B cell (primary cell): ENCODE measurements at regions not wholly inside any gene's neighbourhood (a gene's known extent, or its start where the extent isn't known, plus 50 kb on each side); places are given as distances from the start of the nearest gene placed in this dataset.

Source experiments
- ATAC-seq: fragments of 200-7000 bp; cut with Tn5 transposase; one replicate; pipeline ENCODE4 v1.10.0; 2021; ENCODE audit warnings: low read depth, mild to moderate bottlenecking, moderate number of reproducible peaks, moderate library complexity
- CTCF ChIA-PET: fragments of 350-600 bp; sonication (Branson Sonifier 250); formaldehyde crosslinking; loops from one replicate; lab custom pipeline; 2021; ENCODE audit warnings: antibody characterized with exemption, inconsistent platforms; lab: Charles Lee
- POLR2A ChIA-PET: fragments of 350-600 bp; sonication (Branson Sonifier 250); formaldehyde crosslinking; loops from one replicate; lab custom pipeline; 2021; ENCODE audit warnings: antibody characterized with exemption; lab: Charles Lee
- DNase-seq: peaks from one replicate; pipeline ENCODE4 v3.0.0; 2013
- H2AFZ ChIP-seq: 2 replicates; pipeline ENCODE4 v1.6.1; 2012; ENCODE audit warnings: mild to moderate bottlenecking, low read depth, low read length; ENCODE audit not compliant: insufficient read depth, poor library complexity, severe bottlenecking
- H3K27ac ChIP-seq, 2 donors: 1 replicate in 1 of 2; 2 replicates in 1 of 2; pipeline ENCODE4 v1.5.1; 2012 to 2013; ENCODE audit warnings: low read length in 2 of 2, mild to moderate bottlenecking in 2 of 2, moderate library complexity in 1 of 2
- H3K27me3 ChIP-seq, 4 experiments: fragments of 200-600 bp in 1 of 4; sonication (generic) in 1 of 4; replicated peaks in 1 of 4; 1 replicate in 2 of 4; 2 replicates in 2 of 4; pipeline versions ENCODE4 v1.6.1 to v1.7.0; 2013 to 2016; ENCODE audit warnings: low read length in 3 of 4, mild to moderate bottlenecking in 2 of 4, mixed read lengths in 1 of 4, moderate library complexity in 1 of 4; ENCODE audit not compliant: insufficient read depth in 4 of 4, control insufficient read depth in 3 of 4; ENCODE audit errors: control extremely low read depth in 1 of 4
- H3K36me3 ChIP-seq, 2 experiments: replicated peaks in 1 of 2; 1 replicate in 1 of 2; 2 replicates in 1 of 2; pipeline versions ENCODE4 v1.6.1 to v1.7.1; 2013; ENCODE audit warnings: low read length in 1 of 2; ENCODE audit not compliant: insufficient read depth in 2 of 2, control insufficient read depth in 1 of 2; ENCODE audit errors: control extremely low read depth in 1 of 2, extremely low read depth in 1 of 2
- H3K4me1 ChIP-seq, 2 donors: fragments of 200-600 bp in 1 of 2; sonication (generic) in 1 of 2; 1 replicate in 1 of 2; 2 replicates in 1 of 2; pipeline versions ENCODE4 v1.5.1 to v1.6.1; 2013 to 2017; ENCODE audit warnings: low read length in 2 of 2; ENCODE audit not compliant: control insufficient read depth in 2 of 2, insufficient read depth in 2 of 2
- H3K4me2 ChIP-seq: replicated peaks from 2 replicates; pipeline ENCODE3; 2012; ENCODE audit warnings: mild to moderate bottlenecking, low read depth, low read length; ENCODE audit not compliant: poor library complexity, severe bottlenecking
- H3K4me3 ChIP-seq, 5 experiments: fragments of 200-600 bp in 1 of 5; sonication (generic) in 1 of 5; 1 replicate in 3 of 5; 2 replicates in 2 of 5; pipeline versions ENCODE4 v1.5.1 to v1.7.0; 2011 to 2016; ENCODE audit warnings: low read length in 4 of 5, mild to moderate bottlenecking in 4 of 5, low read depth in 2 of 5, control low read depth in 1 of 5, moderate library complexity in 1 of 5; ENCODE audit not compliant: insufficient read depth in 1 of 5; ENCODE audit errors: control extremely low read depth in 1 of 5, extremely low read depth in 1 of 5
- H3K79me2 ChIP-seq: fragments of 200-600 bp; sonication (generic); one replicate; pipeline ENCODE4 v1.6.0; 2016; ENCODE audit warnings: low read length; ENCODE audit not compliant: control insufficient read depth, insufficient read depth
- H3K9ac ChIP-seq: fragments of 200-600 bp; sonication (generic); 2 replicates; pipeline ENCODE4 v1.6.1; 2017; ENCODE audit warnings: mild to moderate bottlenecking, low read length, moderate library complexity
- H3K9me3 ChIP-seq, 3 donors: one replicate each; pipeline versions ENCODE4 v1.6.1 to v1.7.1; 2013; ENCODE audit warnings: low read length in 2 of 3; ENCODE audit not compliant: control insufficient read depth in 2 of 3, insufficient read depth in 1 of 3; ENCODE audit errors: control extremely low read depth in 1 of 3
- H4K20me1 ChIP-seq: 2 replicates; pipeline ENCODE4 v1.6.0; 2012; ENCODE audit warnings: mild to moderate bottlenecking, low read length; ENCODE audit not compliant: insufficient read depth, control insufficient read depth, poor library complexity, severe bottlenecking
- H3K27ac Mint-ChIP-seq: one replicate; pipeline ENCODE4 v1.8.0; 2021; ENCODE audit warnings: mixed read lengths
- H3K27me3 Mint-ChIP-seq: one replicate; pipeline ENCODE4 v1.8.0; 2021; ENCODE audit warnings: mixed read lengths
- H3K4me1 Mint-ChIP-seq: one replicate; pipeline ENCODE4 v1.8.0; 2021; ENCODE audit warnings: mixed read lengths
- H3K4me3 Mint-ChIP-seq: one replicate; pipeline ENCODE4 v1.8.0; 2021; ENCODE audit warnings: mixed read lengths
- H3K9me3 Mint-ChIP-seq: one replicate; pipeline ENCODE4 v1.8.0; 2022; ENCODE audit warnings: mixed read lengths; ENCODE audit not compliant: insufficient read depth
- CTCF ChIP-seq: fragments of 200-600 bp; IDR thresholded peaks from one replicate; pipeline ENCODE4 v1.8.0; 2022; ENCODE audit warnings: antibody characterized with exemption, mild to moderate bottlenecking
- EZH2 ChIP-seq: IDR thresholded peaks from 2 replicates; pipeline ENCODE4 v1.6.1; 2012; ENCODE audit warnings: borderline replicate concordance, low read depth, mild to moderate bottlenecking, moderate library complexity, low read length; ENCODE audit not compliant: insufficient read depth, poor library complexity, severe bottlenecking
- WGBS: methylation state at CpG from one replicate; pipeline ENCODE4 v1.1.5; 2013; ENCODE audit warnings: missing lambda C conversion rate; ENCODE audit not compliant: insufficient coverage; 5-methylcytosine and 5-hydroxymethylcytosine counted together
- intact Hi-C: fragments of 100-400 bp; cut with micrococcal nuclease; formaldehyde crosslinking; loops from one replicate; pipeline ENCODE4 v1.10.0; 2022

- H3K79me2 ChIP-seq = peaks cover 5% of the 10 kb centered on the region
- DNase-seq (peak; percentile 34), ATAC-seq (no peak)
- H3K4me3 ChIP-seq = peak overlapping the region; percentile 75 to 99 (median 93)
- H3K4me1 ChIP-seq = peaks cover 18 to 19% of the 10 kb centered on the region in 2 donors
- peak overlapping the region; percentile 87 for H3K4me2 ChIP-seq
- POLR2A ChIA-PET = interaction anchor here (0.6 to 5.7 kb wide), 13 partner anchors 8 to 144 kb away, joined by 3 to 138 read pairs (median 7); partner anchors contain the start of gene SERTAD2
- WGBS = 11% methylated on average over 1 of the region's 4 CpGs
- TF ChIP-seq CTCF (no peak), EZH2 (no peak)
- H3K27ac ChIP-seq = peak overlapping the region; percentile 83 to 88
- H3K9ac ChIP-seq = peak overlapping the region; percentile 90
- intact Hi-C loops = no loop called here
- H3K9me3 ChIP-seq = no peaks in the 10 kb centered on the region
- H4K20me1 ChIP-seq = no peaks in the 10 kb centered on the region
- Mint-ChIP-seq H3K27ac (peak overlapping the region; percentile 98), H3K4me1 (peaks cover 30% of the 10 kb centered on the region), H3K27me3 (no peaks in the 10 kb centered on the region), H3K4me3 (peak overlapping the region; percentile 91), H3K9me3 (no peaks in the 10 kb centered on the region)
- peak overlapping the region; percentile 88 for H2AFZ ChIP-seq
- H3K36me3 ChIP-seq = no peaks in the 10 kb centered on the region
- CTCF ChIA-PET = interaction anchor here (0.8 to 9.9 kb wide), 15 partner anchors 12 to 163 kb away, joined by 3 to 121 read pairs (median 6); partner anchors contain the start of gene SERTAD2
- H3K27me3 ChIP-seq = no peaks in the 10 kb centered on the region
These were observed 95.7 kb upstream of the SERTAD2 start for GRCh38 chr2:64749446-64749845.
